Spinal cord (tissue), 9 donors: ENCODE measurements at regions not wholly inside any gene's neighbourhood (a gene's known extent, or its start where the extent isn't known, plus 50 kb on each side); places are given as distances from the start of the nearest gene placed in this dataset.

ENCODE experiments used
- DNase-seq, 6 donors: peaks; one replicate each; pipeline versions ENCODE4 v3.0.0 to v3.0.0-alpha.2; 2013 to 2015; ENCODE audit warnings: low spot score in 6 of 6, low read depth in 4 of 6
- H3K27ac ChIP-seq: one replicate; pipeline ENCODE4 v1.5.1; 2013; ENCODE audit warnings: low read depth, low read length, control low read depth
- H3K27me3 ChIP-seq: one replicate; pipeline ENCODE4 v1.6.1; 2013; ENCODE audit warnings: low read length; ENCODE audit not compliant: control insufficient read depth, insufficient read depth
- H3K36me3 ChIP-seq: one replicate; pipeline ENCODE4 v1.6.1; 2013; ENCODE audit warnings: low read length; ENCODE audit not compliant: control insufficient read depth, insufficient read depth
- H3K4me1 ChIP-seq: one replicate; pipeline ENCODE4 v1.6.1; 2013; ENCODE audit warnings: low read length; ENCODE audit not compliant: control insufficient read depth, insufficient read depth
- H3K4me3 ChIP-seq: one replicate; pipeline ENCODE4 v1.5.1; 2013; ENCODE audit warnings: low read depth, low read length, control low read depth
- H3K9me3 ChIP-seq: one replicate; pipeline ENCODE4 v1.6.1; 2013; ENCODE audit warnings: low read length; ENCODE audit not compliant: control insufficient read depth, insufficient read depth
- WGBS: methylation state at CpG from one replicate; pipeline ENCODE4 v1.1.5; 2013; ENCODE audit warnings: missing lambda C conversion rate; ENCODE audit not compliant: insufficient coverage; 5-methylcytosine and 5-hydroxymethylcytosine counted together
- donor health status: healthy.

DNA sequence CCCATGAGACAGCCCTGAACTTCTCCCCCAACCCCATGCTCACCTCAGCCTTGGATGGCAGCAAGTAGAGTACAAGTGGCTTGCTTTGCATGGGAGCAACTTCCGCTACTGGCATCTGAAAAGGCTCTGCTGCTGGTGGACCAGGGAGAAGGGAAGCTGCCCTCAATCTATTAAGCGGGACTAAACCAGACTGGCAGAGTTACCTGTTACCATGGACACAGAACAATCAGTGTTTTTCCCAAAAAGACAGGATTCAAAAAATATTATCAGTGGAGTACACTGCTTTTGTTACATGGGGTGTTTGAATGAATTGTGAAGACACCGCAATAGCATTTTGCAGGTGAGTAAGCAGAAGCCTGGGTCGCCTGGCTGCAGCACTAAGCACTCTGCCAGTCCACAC is 631.4 kb upstream of the B3GAT1 start:
- 62% methylated on average over 2 of the region's 4 CpGs for WGBS
- Histone ChIP-seq H3K9me3 (no peaks in the 10 kb centered on the region), H3K4me3 (no peak overlapping the region), H3K4me1 (peaks cover 18% of the 10 kb centered on the region), H3K36me3 (no peaks in the 10 kb centered on the region), H3K27ac (no peak overlapping the region), H3K27me3 (no peaks in the 10 kb centered on the region)
- peak in 1 of 6 donors; percentile 52 for DNase-seq

DNA sequence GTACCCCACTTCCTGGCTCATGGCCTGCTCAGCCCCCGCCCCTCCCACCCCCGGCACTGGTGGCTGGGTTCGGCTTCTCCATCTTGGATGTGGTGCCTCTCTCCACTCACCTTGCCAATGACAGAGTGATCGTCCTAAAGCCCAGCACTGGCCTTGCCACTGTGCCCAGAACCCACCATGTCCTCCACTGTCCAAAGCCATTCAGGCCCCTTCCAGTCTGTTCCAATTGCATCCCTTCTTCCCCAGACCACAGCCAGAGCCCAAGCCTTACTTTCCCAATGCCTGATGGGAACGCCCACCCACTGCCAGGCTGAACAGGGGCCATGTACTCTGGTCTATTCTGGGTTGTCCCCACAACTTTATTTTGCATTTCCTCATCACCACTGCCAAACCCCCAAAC is 625.8 kb upstream of the B3GAT1 start:
- peaks cover 6% of the 10 kb centered on the region for H3K4me1 ChIP-seq
- H3K27me3 ChIP-seq: no peaks in the 10 kb centered on the region
- WGBS: 73% methylated on average over 5 of the region's 5 CpGs
- H3K36me3 ChIP-seq: no peaks in the 10 kb centered on the region
- H3K9me3 ChIP-seq: no peaks in the 10 kb centered on the region
- H3K4me3 ChIP-seq: no peak overlapping the region
- DNase-seq: no peak
- no peak overlapping the region for H3K27ac ChIP-seq

DNA sequence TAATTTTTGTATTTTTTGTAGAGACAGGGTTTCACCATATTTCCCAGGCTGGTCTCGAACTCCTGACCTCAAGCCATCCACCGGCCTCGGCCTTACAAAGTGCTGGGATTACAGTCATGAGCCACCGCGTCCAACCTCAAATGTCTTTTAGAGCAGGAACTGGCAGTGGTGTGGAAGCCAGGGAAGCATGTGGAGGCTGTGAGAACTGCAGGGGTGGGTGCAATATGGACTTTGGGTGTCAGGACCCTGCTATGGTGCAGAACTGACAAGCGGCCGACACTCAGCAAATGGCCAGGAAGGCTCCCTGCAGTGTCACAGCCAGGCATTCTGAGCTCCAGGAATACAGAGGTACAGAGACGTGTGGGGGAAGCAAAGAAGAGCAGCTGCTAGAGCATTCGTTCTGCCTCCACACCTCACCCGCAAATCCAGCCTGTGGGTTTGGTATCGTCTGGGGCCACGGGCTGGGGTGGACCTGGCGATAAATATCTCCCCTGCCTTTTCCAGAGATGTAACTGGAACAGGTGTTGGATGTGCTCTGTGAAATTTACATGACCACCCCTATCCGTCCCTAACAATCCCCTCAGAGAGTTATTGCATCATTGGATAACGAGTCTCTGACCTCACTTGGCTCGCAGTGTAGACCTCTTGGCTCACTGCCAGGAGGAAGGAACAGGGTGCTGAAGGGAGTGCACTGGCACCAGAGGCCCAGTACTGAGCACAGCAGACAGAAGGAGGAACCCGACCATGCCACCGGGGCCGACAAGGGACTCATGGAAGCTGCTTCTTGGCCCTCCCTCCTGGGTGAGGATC is 624.7 kb upstream of the B3GAT1 start:
- DNase-seq: no peak
- H3K27me3 ChIP-seq: no peaks in the 10 kb centered on the region
- no peaks in the 10 kb centered on the region for H3K9me3 ChIP-seq
- H3K36me3 ChIP-seq: no peaks in the 10 kb centered on the region
- H3K4me3 ChIP-seq: no peak overlapping the region
- H3K27ac ChIP-seq: no peak overlapping the region
- peaks cover 5% of the 10 kb centered on the region for H3K4me1 ChIP-seq
- 84% methylated on average over 14 of the region's 19 CpGs for WGBS

GRCh38 chr11:135035282-135035681 is 623.2 kb upstream of the B3GAT1 start:
- Histone ChIP-seq H3K36me3 (no peaks in the 10 kb centered on the region), H3K9me3 (no peaks in the 10 kb centered on the region), H3K4me1 (peaks cover 5% of the 10 kb centered on the region), H3K4me3 (no peak overlapping the region), H3K27me3 (no peaks in the 10 kb centered on the region), H3K27ac (no peak overlapping the region)
- WGBS: 87% methylated on average over 3 of the region's 3 CpGs
- no peak for DNase-seq

- DNase-seq: peak in 5 of 6 donors; percentile 39 to 97 (median 63)
- WGBS: 0% methylated on average over 1 of the region's 5 CpGs
- Histone ChIP-seq H3K27ac (no peak overlapping the region), H3K36me3 (no peaks in the 10 kb centered on the region), H3K4me3 (no peak overlapping the region), H3K9me3 (no peaks in the 10 kb centered on the region), H3K4me1 (peaks cover 5% of the 10 kb centered on the region), H3K27me3 (no peaks in the 10 kb centered on the region)
Observed at GRCh38 chr11:135033540-135033939, 621.5 kb upstream of the B3GAT1 start.

GRCh38 chr11:135031205-135031989 is 619.4 kb upstream of the B3GAT1 start:
- Histone ChIP-seq H3K27me3 (no peaks in the 10 kb centered on the region), H3K9me3 (no peaks in the 10 kb centered on the region), H3K36me3 (no peaks in the 10 kb centered on the region), H3K4me3 (no peak overlapping the region), H3K4me1 (peaks cover 5% of the 10 kb centered on the region), H3K27ac (no peak overlapping the region)
- 67% methylated on average over 7 of the region's 8 CpGs for WGBS
- no peak for DNase-seq

DNA sequence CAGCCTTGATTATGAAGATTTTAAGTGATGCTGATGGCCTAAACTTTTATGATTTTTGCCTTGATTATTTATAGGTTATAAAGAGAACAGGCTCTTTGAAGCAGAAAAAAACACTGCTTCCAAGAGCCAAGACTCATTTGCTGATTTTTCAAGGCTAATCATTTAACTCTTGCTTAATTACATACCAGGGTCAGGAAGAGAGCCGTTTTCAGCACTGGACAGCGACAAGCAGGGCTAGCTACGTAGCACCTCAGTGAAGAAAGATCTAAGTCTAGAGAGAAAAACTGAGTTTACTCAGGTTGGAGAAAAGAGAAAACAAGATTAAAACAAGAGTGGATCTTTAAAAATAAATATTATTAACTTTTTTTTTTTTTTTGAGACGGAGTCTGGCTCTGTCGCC is 615.4 kb upstream of the B3GAT1 start:
- peak in 2 of 6 donors; percentile 55 to 70 for DNase-seq
- no CpG with 5 or more reads among the region's 5 CpGs for WGBS
- H3K9me3 ChIP-seq: no peaks in the 10 kb centered on the region
- no peak overlapping the region for H3K27ac ChIP-seq
- no peak overlapping the region for H3K4me3 ChIP-seq
- no peaks in the 10 kb centered on the region for H3K4me1 ChIP-seq
- no peaks in the 10 kb centered on the region for H3K27me3 ChIP-seq
- no peaks in the 10 kb centered on the region for H3K36me3 ChIP-seq

DNA sequence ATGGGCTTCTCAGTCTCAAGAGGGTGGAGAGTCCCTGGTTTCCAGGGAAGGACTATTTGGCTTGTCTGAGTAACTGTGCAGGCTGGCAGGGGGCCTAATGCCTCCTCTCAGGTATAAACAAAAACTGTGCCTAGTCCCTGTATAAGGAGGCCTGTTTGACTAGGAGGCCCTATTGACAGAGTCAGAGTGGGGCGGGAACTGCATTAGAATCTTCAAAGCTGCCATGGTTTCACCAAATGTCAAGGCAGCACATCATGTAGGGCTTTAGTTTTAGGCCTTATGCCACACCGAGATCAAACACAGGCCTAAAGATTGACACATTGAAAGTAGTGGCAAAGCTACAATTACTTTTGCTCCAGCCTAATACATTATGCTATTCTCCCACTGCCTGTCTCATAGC is 611.5 kb upstream of the B3GAT1 start:
- 66% methylated on average over 2 of the region's 2 CpGs for WGBS

GRCh38 chr11:135022454-135022853 is 610.4 kb upstream of the B3GAT1 start:
- no peak for DNase-seq
- no peak overlapping the region for H3K27ac ChIP-seq
- no peaks in the 10 kb centered on the region for H3K36me3 ChIP-seq
- no CpG with 5 or more reads among the region's 4 CpGs for WGBS
- no peaks in the 10 kb centered on the region for H3K9me3 ChIP-seq
- no peaks in the 10 kb centered on the region for H3K4me1 ChIP-seq
- H3K27me3 ChIP-seq: no peaks in the 10 kb centered on the region
- H3K4me3 ChIP-seq: no peak overlapping the region

More for the DNA sequence above, 611.5 kb upstream of the B3GAT1 start:
- no peaks in the 10 kb centered on the region for H3K27me3 ChIP-seq
- no peak overlapping the region for H3K4me3 ChIP-seq
- no peak for DNase-seq
- no peaks in the 10 kb centered on the region for H3K36me3 ChIP-seq
- no peak overlapping the region for H3K27ac ChIP-seq
- no peaks in the 10 kb centered on the region for H3K9me3 ChIP-seq
- no peaks in the 10 kb centered on the region for H3K4me1 ChIP-seq

- H3K4me3 ChIP-seq: no peak overlapping the region
- no peaks in the 10 kb centered on the region for H3K9me3 ChIP-seq
- H3K4me1 ChIP-seq: no peaks in the 10 kb centered on the region
- H3K27ac ChIP-seq: no peak overlapping the region
- 56% methylated on average over 1 of the region's 4 CpGs for WGBS
- H3K27me3 ChIP-seq: no peaks in the 10 kb centered on the region
- no peaks in the 10 kb centered on the region for H3K36me3 ChIP-seq
- DNase-seq: no peak
Observed at GRCh38 chr11:135019899-135020298, 607.9 kb upstream of the B3GAT1 start.
